Thoracic aorta (tissue), 2 donors: ENCODE measurements at regions not wholly inside any gene's neighbourhood (a gene's known extent, or its start where the extent isn't known, plus 50 kb on each side); places are given as distances from the start of the nearest gene placed in this dataset.

Experiments used
- ATAC-seq: fragments of 150-250 bp; one replicate; pipeline ENCODE4 v1.8.0; 2017; ENCODE audit warnings: low read depth; ENCODE audit not compliant: insufficient number of reproducible peaks, low FRiP score
- DNase-seq: peaks from one replicate; pipeline ENCODE4 v3.0.0-alpha.2; 2020; ENCODE audit warnings: low spot score
- H3K27ac ChIP-seq, 2 donors: fragments of 200-600 bp; sonication (generic); 1 replicate in 1 of 2; 2 replicates in 1 of 2; pipeline ENCODE4 v1.5.1; 2016; ENCODE audit warnings: mild to moderate bottlenecking in 2 of 2, moderate library complexity in 2 of 2
- H3K27me3 ChIP-seq: fragments of 200-600 bp; sonication (generic); replicated peaks from 2 replicates; pipeline ENCODE4 v1.6.0; 2016; ENCODE audit warnings: mild to moderate bottlenecking; ENCODE audit not compliant: insufficient read depth
- H3K36me3 ChIP-seq: fragments of 200-600 bp; sonication (generic); one replicate; pipeline ENCODE4 v1.5.1; 2016
- H3K4me1 ChIP-seq, 2 donors: fragments of 200-600 bp; sonication (generic); 1 replicate in 1 of 2; 2 replicates in 1 of 2; pipeline versions ENCODE4 v1.5.1 to v1.6.0; 2016; ENCODE audit warnings: low read depth in 2 of 2, mild to moderate bottlenecking in 1 of 2; ENCODE audit not compliant: control insufficient read depth in 1 of 2
- H3K4me3 ChIP-seq: fragments of 200-600 bp; sonication (generic); 2 replicates; pipeline ENCODE4 v1.5.1; 2016; ENCODE audit warnings: mild to moderate bottlenecking
- H3K9me3 ChIP-seq: fragments of 200-600 bp; sonication (generic); 2 replicates; pipeline ENCODE4 v1.5.1; 2016
- CTCF ChIP-seq: fragments of 200-600 bp; sonication (generic); IDR thresholded peaks from one replicate; pipeline ENCODE4 v1.5.1; 2019; ENCODE audit warnings: antibody characterized with exemption

- no peak for TF ChIP-seq CTCF
- Histone ChIP-seq H3K27ac (no peak overlapping the region), H3K4me3 (no peak overlapping the region), H3K4me1 (no peaks in the 10 kb centered on the region), H3K27me3 (no peaks in the 10 kb centered on the region), H3K36me3 (no peaks in the 10 kb centered on the region), H3K9me3 (no peaks in the 10 kb centered on the region)
- ATAC-seq, result no peak
- no peak for DNase-seq
These were observed 153.0 kb upstream of the PPP1R2C start for GRCh38 chrX:42930951-42931350.

GRCh38 chrX:42933187-42933586 lies 155.2 kb upstream of the PPP1R2C start:
- ATAC-seq, result no peak

GRCh38 chrX:42934020-42934726 lies 156.2 kb upstream of the PPP1R2C start:
- DNase-seq (no peak), ATAC-seq (no peak)
- no peaks in the 10 kb centered on the region for H3K4me1 ChIP-seq
- H3K4me3 ChIP-seq, result no peak overlapping the region
- no peak overlapping the region for H3K27ac ChIP-seq
- H3K36me3 ChIP-seq, result no peaks in the 10 kb centered on the region
- no peaks in the 10 kb centered on the region for H3K9me3 ChIP-seq
- H3K27me3 ChIP-seq, result no peaks in the 10 kb centered on the region
- no peak for TF ChIP-seq CTCF

More at GRCh38 chrX:42933187-42933586, 155.2 kb upstream of the PPP1R2C start:
- DNase-seq, result no peak
- H3K36me3 ChIP-seq, result no peaks in the 10 kb centered on the region
- H3K4me1 ChIP-seq, result no peaks in the 10 kb centered on the region
- H3K4me3 ChIP-seq, result no peak overlapping the region
- no peak overlapping the region for H3K27ac ChIP-seq
- H3K27me3 ChIP-seq, result no peaks in the 10 kb centered on the region
- H3K9me3 ChIP-seq, result no peaks in the 10 kb centered on the region
- TF ChIP-seq CTCF, result no peak

GRCh38 chrX:42941671-42942070 lies 163.7 kb upstream of the PPP1R2C start:
- Histone ChIP-seq H3K36me3 (no peaks in the 10 kb centered on the region), H3K9me3 (no peaks in the 10 kb centered on the region), H3K4me3 (no peak overlapping the region), H3K27me3 (no peaks in the 10 kb centered on the region), H3K4me1 (no peaks in the 10 kb centered on the region), H3K27ac (no peak overlapping the region)
- DNase-seq (no peak), ATAC-seq (no peak)
- TF ChIP-seq CTCF, result no peak

GRCh38 chrX:42943051-42943974 lies 165.3 kb upstream of the PPP1R2C start:
- H3K9me3 ChIP-seq, result no peaks in the 10 kb centered on the region
- ATAC-seq, result no peak
- H3K27me3 ChIP-seq, result no peaks in the 10 kb centered on the region
- TF ChIP-seq CTCF, result no peak
- H3K27ac ChIP-seq, result no peak overlapping the region
- DNase-seq, result no peak
- no peak overlapping the region for H3K4me3 ChIP-seq
- no peaks in the 10 kb centered on the region for H3K4me1 ChIP-seq
- H3K36me3 ChIP-seq, result no peaks in the 10 kb centered on the region
